ENCODE measurements at regions not wholly inside any gene's neighbourhood (a gene's known extent, or its start where the extent isn't known, plus 50 kb on each side); places are given as distances from the start of the nearest gene placed in this dataset.

- H3K79me2 ChIP-seq (ENCODE audit: control insufficient read depth, insufficient read depth, low read length) = no peaks in the 10 kb centered on the region
- H3K27me3 ChIP-seq (replicated peaks in 1 of 2; ENCODE audit: control insufficient read depth in 2 of 2, insufficient read depth in 2 of 2, low read length in 1 of 2) = no peaks in the 10 kb centered on the region
- TF ChIP-seq SIN3A (IDR thresholded peaks at IDR 0.05; ENCODE audit: low read depth, low read length) (no peak), BCL11A (IDR thresholded peaks at IDR 0.05; ENCODE audit: low read depth, low read length) (no peak), IRF4 (IDR thresholded peaks at IDR 0.05; ENCODE audit: low read depth, low read length) (no peak), BRCA1 (IDR thresholded peaks at IDR 0.05; ENCODE audit: low read depth, low read length) (no peak)
- no peak overlapping the region for H3K27ac ChIP-seq (ENCODE audit: control insufficient read depth, insufficient read depth)
- SMC1A ChIA-PET (ENCODE audit: uncharacterized antibody, unreplicated experiment) = no interaction called here
- DNase-seq (ENCODE audit: low read depth, low spot score) (no peak), ATAC-seq (no peak), FAIRE-seq (no peak)
- no peak overlapping the region for H3K4me3 ChIP-seq
- H4K20me1 ChIP-seq (ENCODE audit: control insufficient read depth, insufficient read depth) = no peaks in the 10 kb centered on the region
- H3K4me1 ChIP-seq (ENCODE audit: control insufficient read depth, insufficient read depth, low read length) = no peaks in the 10 kb centered on the region
- H2AFZ ChIP-seq (ENCODE audit: control insufficient read depth, low read depth, low read length) = no peak overlapping the region
- H3K9me3 ChIP-seq (replicated peaks; ENCODE audit: control insufficient read depth, insufficient read depth, low read length) = no peaks in the 10 kb centered on the region
- CTCF ChIA-PET = no interaction called here
- POLR2A ChIA-PET = interaction anchor here (0.6 kb wide), 1 partner anchor 141 kb away, joined by 3 read pairs; no protein-coding TSS in a partner anchor
- RAD21 ChIA-PET (ENCODE audit: unreplicated experiment) = no interaction called here
- in situ Hi-C loops (cut with MboI) (no loop called here), intact Hi-C loops (cut with micrococcal nuclease; ENCODE audit: unreplicated experiment) (no loop called here)
- H3K4me2 ChIP-seq (ENCODE audit: control insufficient read depth, insufficient read depth) = no peak overlapping the region
- H3K36me3 ChIP-seq (ENCODE audit: control insufficient read depth in 2 of 2, insufficient read depth in 2 of 2, low read length in 1 of 2) = no peaks in the 10 kb centered on the region
- no peak overlapping the region for H3K9ac ChIP-seq (ENCODE audit: control insufficient read depth, insufficient read depth, low read length)
- 33% methylated on average over 2 of the region's 2 CpGs for WGBS (ENCODE audit: insufficient coverage, insufficient replicate concordance, low lambda C conversion rate, missing lambda C conversion rate)
- BruUV-seq (replicated peaks) = no TSS peak
Measured at GRCh38 chr18:39167990-39168389, 1602.4 kb upstream of the CELF4 start.

- in situ Hi-C loops (cut with MboI) = no loop called here
- ChIA-PET RAD21 (ENCODE audit: unreplicated experiment) (no interaction called here), POLR2A (no interaction called here), CTCF (no interaction called here), SMC1A (ENCODE audit: uncharacterized antibody, unreplicated experiment) (no interaction called here)
- ATAC-seq (no peak), DNase-seq (ENCODE audit: low read depth, low spot score) (no peak), FAIRE-seq (no peak)
- Histone ChIP-seq H2AFZ (ENCODE audit: control insufficient read depth, low read depth, low read length) (no peak overlapping the region), H3K4me3 (no peak overlapping the region), H3K27ac (ENCODE audit: control insufficient read depth, insufficient read depth) (no peak overlapping the region), H3K4me2 (ENCODE audit: control insufficient read depth, insufficient read depth) (no peak overlapping the region), H4K20me1 (ENCODE audit: control insufficient read depth, insufficient read depth) (no peaks in the 10 kb centered on the region), H3K36me3 (ENCODE audit: control insufficient read depth in 2 of 2, insufficient read depth in 2 of 2, low read length in 1 of 2) (no peaks in the 10 kb centered on the region), H3K9ac (ENCODE audit: control insufficient read depth, insufficient read depth, low read length) (no peak overlapping the region), H3K9me3 (replicated peaks; ENCODE audit: control insufficient read depth, insufficient read depth, low read length) (no peaks in the 10 kb centered on the region), H3K27me3 (replicated peaks in 1 of 2; ENCODE audit: control insufficient read depth in 2 of 2, insufficient read depth in 2 of 2, low read length in 1 of 2) (no peaks in the 10 kb centered on the region), H3K4me1 (ENCODE audit: control insufficient read depth, insufficient read depth, low read length) (no peaks in the 10 kb centered on the region), H3K79me2 (ENCODE audit: control insufficient read depth, insufficient read depth, low read length) (no peaks in the 10 kb centered on the region)
- intact Hi-C loops (cut with micrococcal nuclease; ENCODE audit: unreplicated experiment) = no loop called here
- BruUV-seq (replicated peaks) = no TSS peak
- TF ChIP-seq YY1 (IDR thresholded peaks at IDR 0.05; ENCODE audit: low read depth, low read length) = no peak
- TF ChIP-seq RCOR1 (conservative IDR thresholded peaks at IDR 0.05; ENCODE audit: low read depth, low read length) = no peak
- TF ChIP-seq EP300 (IDR thresholded peaks at IDR 0.05; ENCODE audit: borderline replicate concordance in 1 of 2, control insufficient read depth in 1 of 2, low read depth in 2 of 2, low read length in 2 of 2) = no peak
- no peak for TF ChIP-seq CTCF (IDR thresholded peaks at IDR 0.05 in 2 of 3, conservative IDR thresholded peaks at IDR 0.05 in 1 of 3; ENCODE audit: control insufficient read depth in 2 of 3, extremely low read depth in 1 of 3, insufficient read depth in 1 of 3, low read depth in 3 of 3, low read length in 3 of 3)
- no peak for TF ChIP-seq NFYA (IDR thresholded peaks at IDR 0.05; ENCODE audit: borderline replicate concordance, low read depth, low read length)
- TF ChIP-seq ATF7 (IDR thresholded peaks at IDR 0.05; ENCODE audit: low read depth) = no peak
- TF ChIP-seq HSF1 (IDR thresholded peaks at IDR 0.05; ENCODE audit: low read depth, low read length) = no peak
- no peak for TF ChIP-seq DPF2 (IDR thresholded peaks at IDR 0.05)
- TF ChIP-seq CREB1 (IDR thresholded peaks at IDR 0.05; ENCODE audit: low read depth) = no peak
- no peak for TF ChIP-seq PAX8 (IDR thresholded peaks at IDR 0.05)
- TF ChIP-seq IRF4 (IDR thresholded peaks at IDR 0.05; ENCODE audit: low read depth, low read length) = no peak
Measured at GRCh38 chr18:39166776-39167175, 1601.2 kb upstream of the CELF4 start.

All from GM12878 (cell line).